ENCODE measurements at regions not wholly inside any gene's neighbourhood (a gene's known extent, or its start where the extent isn't known, plus 50 kb on each side); places are given as distances from the start of the nearest gene placed in this dataset.
A peak's percentile ranks its signal among the peaks of the same experiment; 100 is the strongest.
"Not testable (repeated sequence)": the region's sequence is repeated elsewhere in the genome, so short reads cannot be mapped to it uniquely, and the experiment has no call there.

DNA sequence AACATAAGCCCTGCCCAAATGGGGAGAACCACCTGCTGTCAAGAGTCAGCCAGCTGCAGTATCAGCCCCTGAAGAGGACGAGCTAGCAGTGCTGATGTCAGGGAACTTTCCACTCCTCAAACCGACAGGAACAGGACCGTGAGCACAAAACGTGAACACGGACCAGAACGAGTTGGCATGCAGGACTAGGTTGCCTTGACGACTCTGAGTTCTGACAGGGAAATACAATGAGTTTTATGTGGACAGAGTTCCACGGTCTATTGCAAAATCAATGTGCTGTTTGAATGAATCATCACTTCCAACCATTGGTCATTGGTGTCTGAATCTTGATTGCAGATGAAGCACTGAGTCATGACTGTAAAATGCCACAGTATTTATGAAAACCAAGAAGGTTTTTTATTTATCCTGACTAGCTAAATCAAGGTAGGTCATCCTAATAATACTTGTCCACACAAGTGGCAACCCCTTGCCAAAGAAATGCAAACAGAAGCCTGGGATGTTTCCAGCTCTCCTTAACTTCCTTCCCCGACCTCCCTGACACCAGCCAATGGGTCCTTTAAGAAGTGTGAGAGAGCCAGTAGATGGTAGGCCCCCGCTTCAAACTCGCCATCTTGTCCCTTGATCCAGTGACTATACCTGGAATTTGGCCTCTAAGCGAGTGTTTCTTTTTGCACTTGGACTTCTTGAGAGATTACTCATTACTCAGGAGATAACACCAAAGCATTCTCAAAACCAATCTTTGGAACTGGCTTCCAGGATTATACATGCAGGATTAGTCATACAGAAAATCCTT is 119.6 kb downstream of the ASB7 start:
- peak; percentile 62 for DNase-seq

- no peak for DNase-seq
These were observed 120.3 kb downstream of the ASB7 start for GRCh38 chr15:100722551-100723314.

GRCh38 chr15:100723315-100723801 is 121.0 kb downstream of the ASB7 start:
- no peak for DNase-seq

GRCh38 chr15:100725121-100726069 is 123.0 kb downstream of the ASB7 start:
- DNase-seq = no peak

GRCh38 chr15:100726070-100726420 is 123.7 kb downstream of the ASB7 start:
- no peak for DNase-seq

DNA sequence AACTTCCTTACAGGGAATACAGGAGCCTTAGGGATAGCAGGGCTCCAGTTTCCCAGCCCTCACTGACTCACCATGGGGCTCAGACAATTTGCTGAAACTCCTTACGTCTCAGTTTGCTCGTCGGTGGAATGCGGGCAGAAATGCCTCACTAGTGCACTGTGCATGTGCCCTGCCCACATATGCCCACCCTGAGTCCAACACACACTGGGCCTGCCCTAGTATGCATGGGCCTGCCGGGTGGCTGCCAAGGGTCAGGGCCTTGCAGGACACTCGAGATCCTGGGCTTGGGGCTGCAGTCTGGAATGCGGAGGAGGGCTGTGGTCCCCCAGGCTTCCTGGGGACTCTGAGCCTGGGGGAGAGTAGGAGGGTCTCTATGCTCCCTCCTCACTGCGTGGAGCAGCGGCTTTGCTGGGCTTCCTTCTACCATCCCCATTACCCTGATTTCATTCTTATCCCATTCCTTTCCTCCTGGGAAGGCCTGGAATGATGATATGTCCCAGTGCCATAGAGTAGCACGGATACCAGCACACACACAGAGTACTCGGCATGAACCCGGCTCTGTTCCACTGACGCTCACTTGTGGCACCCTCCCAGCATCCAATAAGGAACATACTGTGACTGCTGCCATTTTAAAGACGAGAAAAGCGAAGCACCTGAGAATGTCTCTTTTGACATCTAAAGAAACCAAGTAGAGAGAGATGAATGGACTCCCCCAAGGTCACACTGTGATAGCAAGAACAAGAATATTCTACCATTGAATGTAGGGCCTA is 124.2 kb downstream of the ASB7 start:
- no peak for DNase-seq

GRCh38 chr15:100727291-100727851 is 125.0 kb downstream of the ASB7 start:
- DNase-seq = no peak

GRCh38 chr15:100728371-100729201 is 126.2 kb downstream of the ASB7 start:
- no peak for DNase-seq

GRCh38 chr15:100729461-100729860 is 127.1 kb downstream of the ASB7 start:
- no peak for DNase-seq

DNA sequence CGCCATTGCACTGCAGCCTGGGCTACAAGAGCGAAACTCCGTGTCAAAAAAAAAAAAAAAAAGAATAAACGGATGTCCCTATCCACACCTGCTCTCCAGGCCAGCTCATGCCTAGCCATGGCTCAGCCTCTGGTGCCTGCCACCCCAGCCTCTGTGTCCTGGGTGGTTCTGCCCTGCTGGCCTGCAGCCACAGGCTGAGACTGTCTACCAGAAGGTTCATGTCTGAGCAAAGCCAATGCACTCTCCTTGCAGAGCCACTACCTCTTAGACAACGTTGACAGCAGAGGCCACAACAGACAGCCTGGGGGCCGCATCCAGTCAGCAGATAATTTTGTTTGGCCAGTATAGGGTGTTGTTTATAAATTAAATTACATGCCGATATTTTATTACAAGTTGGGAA is 127.7 kb downstream of the ASB7 start:
- no peak for DNase-seq

- DNase-seq = no peak
These were observed 128.4 kb downstream of the ASB7 start for GRCh38 chr15:100730655-100731266.

DNA sequence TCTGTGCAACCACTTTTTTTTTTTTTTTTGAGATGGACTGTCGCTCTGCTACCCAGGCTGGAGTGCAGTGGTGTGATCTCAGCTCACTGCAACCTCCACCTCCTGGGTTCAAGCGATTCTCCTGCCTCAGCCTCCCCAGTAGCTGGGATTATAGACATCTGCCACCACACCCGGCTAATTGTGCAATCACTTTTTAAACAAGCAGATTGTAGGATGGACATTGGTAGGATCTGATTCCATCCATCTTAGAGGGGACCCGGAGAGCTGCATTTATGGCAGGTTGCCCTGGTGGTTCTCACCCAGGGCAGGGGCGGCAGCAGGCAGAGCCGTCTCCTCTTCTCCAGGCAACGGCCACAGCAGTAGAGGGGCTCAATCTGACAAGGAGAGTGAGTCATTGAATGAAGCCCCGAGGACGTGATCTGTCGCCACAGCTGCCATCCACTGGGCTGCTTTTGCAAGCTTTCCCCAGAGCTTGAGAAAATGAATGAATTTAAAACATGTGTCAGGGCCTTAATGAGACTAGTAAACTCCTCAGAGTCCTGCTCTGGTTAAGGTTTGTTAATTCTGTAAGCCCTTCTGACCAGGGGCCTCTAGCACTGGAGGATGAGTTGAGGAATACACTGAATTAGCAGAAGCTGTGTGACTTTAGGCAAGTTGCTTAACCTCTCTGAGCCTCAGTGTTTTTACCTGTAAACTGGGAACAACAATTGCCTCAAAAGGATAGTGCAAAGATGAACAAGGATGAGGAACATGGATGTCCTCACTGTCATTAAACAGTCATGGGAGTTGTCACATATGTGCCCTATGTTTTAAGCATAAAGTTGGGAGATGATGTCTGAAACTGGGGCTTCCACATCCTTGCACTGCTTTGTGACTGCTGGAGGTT is 129.1 kb downstream of the ASB7 start:
- no peak for DNase-seq

DNA sequence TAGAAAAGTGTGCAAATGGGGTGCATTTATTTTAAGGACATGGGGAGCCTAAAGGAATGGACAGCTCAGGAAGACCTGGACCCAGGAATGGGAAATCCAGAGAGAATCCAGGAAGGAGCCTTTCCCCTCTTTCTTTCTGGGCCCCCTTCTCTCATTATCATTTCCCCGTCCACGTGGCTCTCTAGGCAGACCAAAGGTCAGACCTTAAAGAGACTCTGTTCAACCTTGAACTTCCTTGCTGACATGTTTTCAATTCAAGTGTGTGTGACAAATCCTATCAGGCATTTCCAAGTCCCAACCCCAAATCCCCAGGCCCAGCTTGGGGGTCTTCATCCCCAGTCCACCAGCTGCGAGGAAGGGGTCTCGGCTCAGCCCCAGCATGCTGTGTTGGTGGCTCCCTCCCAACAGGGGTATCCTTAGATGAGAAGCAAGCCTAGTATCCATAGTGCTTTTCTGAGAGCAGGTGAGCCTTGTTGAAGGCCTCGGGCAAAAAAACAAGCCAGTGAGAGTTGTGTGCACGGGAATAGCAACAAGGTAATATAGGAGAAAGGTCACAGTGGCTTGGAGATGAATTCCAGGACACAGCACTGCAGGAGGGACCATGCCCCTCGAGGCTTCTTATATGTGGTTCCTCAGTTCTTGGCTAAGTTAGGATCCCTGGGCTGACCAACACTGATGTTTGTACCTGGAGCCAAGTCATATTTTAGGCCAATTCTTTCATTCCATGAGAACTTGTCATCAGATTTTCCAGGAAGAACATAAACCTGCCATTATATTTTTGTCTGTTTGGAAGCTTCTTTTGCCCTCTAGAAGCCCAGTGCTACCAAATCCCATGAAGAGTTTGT is 130.0 kb downstream of the ASB7 start:
- no peak for DNase-seq

- no peak for DNase-seq
These were observed 130.9 kb downstream of the ASB7 start for GRCh38 chr15:100733101-100733842.

- DNase-seq = not testable (repeated sequence)
These were observed 131.4 kb downstream of the ASB7 start for GRCh38 chr15:100733843-100734185.

DNA sequence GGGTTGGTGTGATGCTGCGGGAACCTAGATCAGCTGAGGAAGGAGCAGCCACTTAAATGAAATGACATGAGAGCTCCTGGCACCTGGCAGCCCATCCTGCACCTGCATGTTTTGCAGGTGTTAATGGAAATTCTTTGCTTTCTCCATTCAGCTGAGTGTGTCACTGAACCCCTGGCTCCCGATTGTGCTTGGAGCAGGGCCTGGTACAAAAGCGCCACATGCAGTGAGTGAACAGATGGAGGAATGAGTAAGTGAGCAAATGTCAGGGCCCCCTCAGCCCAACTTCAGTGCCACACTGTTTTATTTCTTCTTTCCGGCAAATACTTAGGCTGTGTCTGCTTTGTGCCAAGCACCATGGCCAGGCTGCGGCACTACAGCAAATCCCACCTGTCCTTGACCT is 132.2 kb downstream of the ASB7 start:
- DNase-seq = no peak

DNA sequence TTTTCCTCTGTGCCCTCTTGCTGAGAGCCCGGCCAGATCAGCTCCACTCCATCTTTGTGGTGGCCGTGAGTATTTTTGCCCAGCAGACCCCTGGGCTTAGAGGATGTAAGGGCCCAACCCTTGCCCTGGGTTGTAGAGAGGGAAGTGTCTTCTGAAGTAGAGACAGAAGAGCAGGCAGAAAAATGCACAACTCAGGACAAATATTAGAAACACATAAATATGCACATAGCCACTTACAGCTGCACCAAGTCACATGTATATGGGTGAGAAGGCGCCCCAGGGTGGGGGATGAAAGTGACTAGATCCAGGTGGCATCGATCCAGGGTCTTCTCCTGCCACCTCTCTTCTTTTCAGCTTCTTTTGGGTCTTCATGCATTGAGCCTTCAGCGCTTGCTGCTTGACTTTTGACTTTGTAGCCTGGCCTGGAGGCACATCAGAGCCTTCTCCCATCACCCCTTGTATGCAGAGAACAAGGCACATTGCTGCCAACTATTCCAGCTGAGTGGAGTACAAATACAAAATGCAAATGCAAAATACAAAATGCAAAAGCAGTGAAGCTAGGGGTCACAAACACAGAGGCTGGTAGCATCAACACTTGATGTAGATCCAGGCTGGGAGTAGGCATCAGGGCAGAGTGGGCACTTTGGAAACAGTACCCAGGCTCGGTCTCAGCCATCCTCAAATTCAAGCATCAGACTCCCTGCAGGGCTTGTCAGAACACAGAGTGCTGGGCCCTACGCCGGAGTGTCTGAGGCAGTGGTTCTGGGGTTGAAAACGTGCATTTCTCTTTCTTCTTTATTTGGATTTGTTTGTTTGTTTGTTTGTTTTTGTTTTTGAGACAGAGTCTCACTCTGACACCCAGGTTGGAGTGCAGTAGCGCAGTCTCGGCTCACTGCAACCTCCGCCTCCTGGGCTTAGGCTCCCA is 133.0 kb downstream of the ASB7 start:
- no peak for DNase-seq

Measured in NCI-H774 (cell line).